Keratinocyte (primary cell): ENCODE measurements at regions not wholly inside any gene's neighbourhood (a gene's known extent, or its start where the extent isn't known, plus 50 kb on each side); places are given as distances from the start of the nearest gene placed in this dataset.

Experiments used
- DNase-seq: peaks from one replicate; pipeline ENCODE4 v3.0.0-alpha.2; 2011; ENCODE audit warnings: low read depth, missing footprints, low spot score
- FAIRE-seq: peaks from 2 replicates; lab custom pipeline; 2011; peaks lifted over from hg19 to GRCh38; lab: Jason Lieb, UNC
- H2AFZ ChIP-seq: 2 replicates; pipeline ENCODE4 v1.6.0; 2012; ENCODE audit warnings: low read length, control low read depth, inconsistent platforms; ENCODE audit not compliant: control insufficient read depth
- H3K27ac ChIP-seq: 2 replicates; pipeline ENCODE4 v1.5.1; 2011; ENCODE audit warnings: low read length; ENCODE audit not compliant: control insufficient read depth, insufficient read depth
- H3K27me3 ChIP-seq: 3 replicates; pipeline ENCODE4 v1.6.0; 2011; ENCODE audit warnings: low read length; ENCODE audit not compliant: control insufficient read depth, insufficient read depth; ENCODE audit errors: extremely low read depth
- H3K36me3 ChIP-seq, 2 experiments: 2 replicates in 1 of 2; 3 replicates in 1 of 2; pipeline ENCODE4 v1.5.1; 2011; ENCODE audit warnings: low read length in 2 of 2, mild to moderate bottlenecking in 1 of 2; ENCODE audit not compliant: control insufficient read depth in 2 of 2, insufficient read depth in 2 of 2; ENCODE audit errors: extremely low read depth in 1 of 2
- H3K4me1 ChIP-seq: 3 replicates; pipeline ENCODE4 v1.5.1; 2011; ENCODE audit warnings: low read length; ENCODE audit not compliant: control insufficient read depth, insufficient read depth; ENCODE audit errors: extremely low read depth
- H3K4me2 ChIP-seq: 3 replicates; pipeline ENCODE4 v1.6.0; 2011; ENCODE audit warnings: low read depth, low read length; ENCODE audit not compliant: control insufficient read depth, insufficient read depth; ENCODE audit errors: extremely low read depth
- H3K4me3 ChIP-seq, 3 experiments: fragments of 200-600 bp in 1 of 3; sonication (generic) in 1 of 3; 2 replicates in 2 of 3; 3 replicates in 1 of 3; pipeline ENCODE4 v1.5.1; 2011 to 2016; ENCODE audit warnings: low read length in 3 of 3, mild to moderate bottlenecking in 3 of 3, control low read depth in 2 of 3, inconsistent platforms in 1 of 3, low read depth in 1 of 3, mixed read lengths in 1 of 3, mixed run types in 1 of 3, moderate library complexity in 1 of 3; ENCODE audit not compliant: control insufficient read depth in 2 of 3, insufficient read depth in 2 of 3; ENCODE audit errors: extremely low read depth in 1 of 3
- H3K79me2 ChIP-seq: 2 replicates; pipeline ENCODE4 v1.6.0; 2012; ENCODE audit warnings: low read length; ENCODE audit not compliant: control insufficient read depth, insufficient read depth
- H3K9ac ChIP-seq: 3 replicates; pipeline ENCODE4 v1.6.0; 2011; ENCODE audit warnings: low read length; ENCODE audit not compliant: control insufficient read depth, insufficient read depth; ENCODE audit errors: extremely low read depth
- H3K9me1 ChIP-seq: 3 replicates; pipeline ENCODE4 v1.6.0; 2011; ENCODE audit warnings: low read length; ENCODE audit not compliant: control insufficient read depth, insufficient read depth; ENCODE audit errors: extremely low read depth
- H3K9me3 ChIP-seq: 2 replicates; pipeline ENCODE4 v1.5.1; 2012; ENCODE audit warnings: low read depth, low read length; ENCODE audit not compliant: control insufficient read depth
- H4K20me1 ChIP-seq: 3 replicates; pipeline ENCODE4 v1.6.0; 2011; ENCODE audit warnings: low read length; ENCODE audit not compliant: control insufficient read depth, insufficient read depth; ENCODE audit errors: extremely low read depth
- CTCF ChIP-seq, 3 experiments: IDR thresholded peaks in 1 of 3; conservative IDR thresholded peaks in 1 of 3; optimal IDR thresholded peaks in 1 of 3; 2 replicates in 2 of 3; 3 replicates in 1 of 3; pipeline versions ENCODE3 to v1.5.1; 2011; ENCODE audit warnings: low read length in 3 of 3, mild to moderate bottlenecking in 3 of 3, moderate library complexity in 2 of 3, control low read depth in 1 of 3, inconsistent platforms in 1 of 3; ENCODE audit not compliant: insufficient read depth in 2 of 3; ENCODE audit errors: extremely low read depth in 1 of 3
- EZH2 ChIP-seq: IDR thresholded peaks from one replicate; pipeline ENCODE4 v1.6.1; 2012; ENCODE audit warnings: inconsistent platforms, mild to moderate bottlenecking, low read length, moderate library complexity
- dilution Hi-C: fragments of 300-500 bp; cut with MboI; formaldehyde crosslinking; loops from one replicate; pipeline ENCODE4 v1.7.0; 2020; ENCODE audit warnings: low sequenced_read_pairs; ENCODE audit not compliant: extremely low pct_ligation_motif_present

DNA sequence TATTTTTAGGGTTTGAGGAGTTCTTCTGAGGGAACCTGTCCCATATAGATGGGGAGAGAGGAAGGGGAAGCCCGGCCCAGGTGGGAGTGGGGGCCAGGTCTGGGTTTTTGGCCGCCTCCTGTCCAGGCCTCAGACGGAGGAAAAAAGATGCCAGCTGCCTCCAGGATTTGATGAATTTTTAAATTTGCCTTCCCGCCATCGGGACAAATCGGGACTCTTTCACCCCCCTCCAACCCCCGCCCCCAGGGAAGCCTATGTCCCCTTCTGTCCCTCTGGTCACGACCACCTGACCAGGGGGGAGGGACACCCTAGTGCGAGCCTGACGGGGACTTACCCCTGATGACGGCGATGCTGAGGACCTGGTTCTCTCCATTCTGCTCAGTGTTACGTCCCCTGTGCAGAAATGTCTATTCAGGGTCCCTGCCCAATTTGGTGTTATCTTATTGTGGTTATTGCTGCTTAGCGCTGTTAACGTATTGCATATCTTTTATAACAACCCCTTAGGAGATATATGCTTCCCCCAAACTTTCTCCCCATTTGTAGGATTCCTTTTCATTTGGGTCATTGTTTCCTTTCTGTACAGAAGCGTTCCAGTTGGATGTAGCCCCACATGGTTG is 115.9 kb upstream of the GRK3 start:
- H3K4me3 ChIP-seq = peak overlapping the region; percentile 70 to 98 (median 95)
- DNase-seq (no peak), FAIRE-seq (no peak)
- H3K9ac ChIP-seq = peak overlapping the region; percentile 80
- H3K9me3 ChIP-seq = no peaks in the 10 kb centered on the region
- H2AFZ ChIP-seq = peak overlapping the region; percentile 78
- peak overlapping the region; percentile 93 for H3K4me2 ChIP-seq
- peaks cover 14% of the 10 kb centered on the region for H3K4me1 ChIP-seq
- H3K79me2 ChIP-seq = peaks cover 57% of the 10 kb centered on the region
- peaks cover 8% of the 10 kb centered on the region for H4K20me1 ChIP-seq
- no peaks in the 10 kb centered on the region for H3K9me1 ChIP-seq
- peak overlapping the region; percentile 66 for H3K27ac ChIP-seq
- no peaks in the 10 kb centered on the region for H3K27me3 ChIP-seq
- peaks cover 0 to under 1% of the 10 kb centered on the region in 2 experiments for H3K36me3 ChIP-seq
- TF ChIP-seq EZH2 (no peak), CTCF (optimal IDR thresholded peaks at IDR 0.05 in 1 of 3, IDR thresholded peaks at IDR 0.05 in 1 of 3, conservative IDR thresholded peaks at IDR 0.05 in 1 of 3; ENCODE audit: extremely low read depth in 1 of 3, insufficient read depth in 2 of 3, low read length in 3 of 3) (no peak)
- dilution Hi-C loops = no loop called here

DNA sequence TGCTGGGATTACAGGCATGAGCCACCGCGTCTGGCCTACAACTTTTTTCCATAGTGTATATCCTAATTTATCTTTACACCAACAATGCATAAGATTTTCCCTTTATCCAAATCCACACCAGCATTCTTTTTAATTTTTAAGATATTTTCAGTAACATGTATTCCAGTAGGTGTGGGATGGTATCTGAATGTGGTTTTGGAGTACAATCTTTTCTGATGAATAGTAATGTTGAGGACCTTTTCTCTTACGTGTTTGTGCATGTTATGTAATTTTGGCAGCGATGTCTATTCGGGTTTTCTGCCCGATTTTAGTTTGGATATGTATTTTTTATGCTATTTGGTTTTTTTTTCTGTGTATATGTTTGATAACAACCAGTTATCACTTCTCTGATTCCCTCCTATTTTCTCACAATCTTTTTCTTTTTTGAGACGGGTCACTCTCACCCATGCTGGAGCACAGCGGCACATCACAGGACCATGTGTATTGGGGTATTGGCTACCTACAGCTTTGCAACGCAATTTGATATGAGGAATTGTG is 114.6 kb upstream of the GRK3 start:
- no peak overlapping the region for H3K27ac ChIP-seq
- no peak overlapping the region for H2AFZ ChIP-seq
- no peaks in the 10 kb centered on the region for H3K9me3 ChIP-seq
- peaks cover 8% of the 10 kb centered on the region for H4K20me1 ChIP-seq
- H3K27me3 ChIP-seq = no peaks in the 10 kb centered on the region
- dilution Hi-C loops = no loop called here
- H3K79me2 ChIP-seq = peaks cover 68% of the 10 kb centered on the region
- FAIRE-seq (no peak), DNase-seq (no peak)
- peak overlapping the region; percentile 93 for H3K4me2 ChIP-seq
- peaks cover 0 to 5% of the 10 kb centered on the region in 2 experiments for H3K36me3 ChIP-seq
- peaks cover 14% of the 10 kb centered on the region for H3K4me1 ChIP-seq
- TF ChIP-seq CTCF (optimal IDR thresholded peaks at IDR 0.05 in 1 of 3, IDR thresholded peaks at IDR 0.05 in 1 of 3, conservative IDR thresholded peaks at IDR 0.05 in 1 of 3; ENCODE audit: extremely low read depth in 1 of 3, insufficient read depth in 2 of 3, low read length in 3 of 3) (no peak), EZH2 (no peak)
- peak overlapping the region in 1 of 3 experiments; percentile 95 for H3K4me3 ChIP-seq
- H3K9me1 ChIP-seq = no peaks in the 10 kb centered on the region
- no peak overlapping the region for H3K9ac ChIP-seq
